ENCODE measurements at regions not wholly inside any gene's neighbourhood (a gene's known extent, or its start where the extent isn't known, plus 50 kb on each side); places are given as distances from the start of the nearest gene placed in this dataset.

DNA sequence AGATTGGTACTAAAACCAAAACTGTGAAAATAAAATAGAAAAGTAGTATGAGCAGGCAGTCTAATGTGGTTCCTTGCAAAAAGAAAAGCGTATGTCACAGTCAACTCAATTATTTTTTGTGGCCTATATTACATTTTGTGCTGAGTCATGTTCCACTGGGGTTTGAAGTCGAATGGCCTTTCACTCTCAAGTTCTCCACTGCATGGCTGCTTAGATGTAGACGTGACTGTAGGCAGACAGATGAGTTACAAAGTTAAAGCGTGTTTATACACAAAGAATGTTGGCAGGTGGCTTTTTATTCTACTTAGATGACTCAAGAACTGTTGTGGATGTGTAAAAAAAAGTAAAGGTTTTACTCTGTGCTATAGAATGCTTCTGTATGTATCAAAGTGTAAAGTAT, 133.9 kb downstream of the SLITRK6 start:
- DNase-seq (ENCODE audit: low read depth in 2 of 2), result no peak

- DNase-seq (ENCODE audit: low read depth in 2 of 2), result no peak
These were observed 135.4 kb downstream of the SLITRK6 start for GRCh38 chr13:85663856-85664255.

GRCh38 chr13:85662186-85662585, 137.0 kb downstream of the SLITRK6 start:
- DNase-seq (ENCODE audit: low read depth in 2 of 2), result no peak

DNA sequence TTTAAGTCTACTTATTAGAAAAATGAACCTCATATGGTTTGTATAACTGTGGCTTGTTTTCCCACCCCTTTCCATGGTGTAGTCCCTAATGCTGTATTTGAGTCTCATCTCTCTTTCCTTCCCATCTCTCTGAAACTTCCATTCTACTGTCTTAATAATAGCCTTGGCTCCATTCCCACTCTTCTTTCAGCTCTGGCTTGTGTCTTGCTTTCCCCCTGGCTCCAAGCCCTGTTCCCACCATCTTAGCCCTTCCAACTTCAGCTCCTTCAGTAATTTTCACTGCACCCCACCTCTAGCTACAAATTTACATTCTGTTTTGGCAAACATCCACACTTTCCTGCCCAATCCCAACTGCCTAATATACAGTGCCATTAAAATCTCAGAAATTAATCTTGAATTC, 137.5 kb downstream of the SLITRK6 start:
- DNase-seq (ENCODE audit: low read depth in 2 of 2), result no peak

GRCh38 chr13:85659493-85659892, 139.7 kb downstream of the SLITRK6 start:
- no peak for DNase-seq (ENCODE audit: low read depth in 2 of 2)

DNA sequence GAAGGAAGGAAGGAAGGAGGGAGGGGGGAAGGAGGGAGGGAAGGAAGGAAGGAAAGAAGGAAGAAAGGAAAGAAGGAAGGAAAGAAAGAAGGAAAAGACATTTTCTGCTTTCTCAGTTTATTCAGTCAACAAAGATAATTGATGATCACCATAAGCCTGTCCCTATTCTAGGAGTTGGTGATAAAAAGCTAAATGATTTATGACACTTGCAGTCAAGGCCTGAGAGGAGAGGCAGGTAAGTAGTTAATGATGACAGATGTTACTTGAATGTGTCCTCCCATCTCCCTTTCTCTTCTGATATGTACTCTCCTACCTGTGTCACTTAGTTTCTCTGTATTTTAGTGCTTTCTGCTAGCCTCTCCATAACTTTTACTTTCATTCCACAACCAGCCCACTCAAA, 141.3 kb downstream of the SLITRK6 start:
- no peak for DNase-seq (ENCODE audit: low read depth in 2 of 2)

GRCh38 chr13:85655040-85655439, 144.2 kb downstream of the SLITRK6 start:
- no peak for DNase-seq (ENCODE audit: low read depth in 2 of 2)

GRCh38 chr13:85654227-85654626, 145.0 kb downstream of the SLITRK6 start:
- no peak for DNase-seq (ENCODE audit: low read depth in 2 of 2)

- no peak for DNase-seq (ENCODE audit: low read depth in 2 of 2)
These were observed 145.5 kb downstream of the SLITRK6 start for GRCh38 chr13:85653681-85654080.

DNA sequence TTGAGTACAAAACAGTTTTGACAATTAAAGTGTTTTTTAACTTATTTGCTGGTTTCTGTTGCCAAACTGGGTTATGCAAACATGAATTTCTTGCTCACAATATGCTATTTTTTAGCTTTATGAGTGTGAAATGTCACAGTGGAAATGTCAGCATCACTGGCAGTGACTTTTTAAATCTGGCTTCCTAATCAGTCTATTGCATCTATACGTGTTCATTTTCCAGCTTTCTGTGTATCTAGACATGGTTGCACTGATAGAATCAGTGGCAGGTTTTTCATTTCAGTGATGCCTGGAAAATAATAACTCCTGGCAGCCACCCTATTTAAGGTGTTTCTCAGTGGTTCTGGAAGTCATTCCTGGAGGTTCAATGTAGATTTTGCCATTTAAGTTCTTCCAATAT, 146.7 kb downstream of the SLITRK6 start:
- no peak for DNase-seq (ENCODE audit: low read depth in 2 of 2)

- no peak for DNase-seq (ENCODE audit: low read depth in 2 of 2)
These were observed 147.8 kb downstream of the SLITRK6 start for GRCh38 chr13:85651440-85651839.

- no peak for DNase-seq (ENCODE audit: low read depth in 2 of 2)
These were observed 148.6 kb downstream of the SLITRK6 start for GRCh38 chr13:85650613-85651012.

- DNase-seq (ENCODE audit: low read depth in 2 of 2), result no peak
These were observed 158.5 kb downstream of the SLITRK6 start for GRCh38 chr13:85640727-85641126.

GRCh38 chr13:85638815-85639393, 160.3 kb downstream of the SLITRK6 start:
- no peak for DNase-seq (ENCODE audit: low read depth in 2 of 2)

GRCh38 chr13:85638265-85638664, 161.0 kb downstream of the SLITRK6 start:
- DNase-seq (ENCODE audit: low read depth in 2 of 2), result no peak

GRCh38 chr13:85632526-85633195, 166.6 kb downstream of the SLITRK6 start:
- DNase-seq (ENCODE audit: low read depth in 2 of 2), result no peak

- no peak for DNase-seq (ENCODE audit: low read depth in 2 of 2)
These were observed 167.4 kb downstream of the SLITRK6 start for GRCh38 chr13:85631801-85632200.

- DNase-seq (ENCODE audit: low read depth in 2 of 2), result no peak
These were observed 172.6 kb downstream of the SLITRK6 start for GRCh38 chr13:85626603-85627002.

DNA sequence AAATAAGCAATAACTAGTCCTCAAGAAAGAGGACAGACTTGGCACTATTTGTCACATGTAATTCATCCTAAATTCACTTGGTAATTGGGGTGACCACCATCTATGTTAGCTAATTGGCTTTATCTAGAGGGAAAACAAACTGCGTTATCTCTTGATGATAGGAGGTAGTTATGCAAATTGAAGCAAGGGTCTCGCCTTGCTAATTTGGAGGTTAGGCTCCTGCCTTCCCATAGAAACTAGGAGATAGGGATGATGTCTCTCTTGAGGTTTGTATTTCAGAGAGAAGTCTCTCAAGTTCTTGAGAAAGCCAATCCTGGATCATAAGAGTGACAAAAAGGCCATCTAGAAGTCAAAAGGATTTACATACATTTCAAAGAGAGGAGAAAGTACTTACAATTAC, 179.9 kb downstream of the SLITRK6 start:
- DNase-seq (ENCODE audit: low read depth in 2 of 2), result no peak

DNA sequence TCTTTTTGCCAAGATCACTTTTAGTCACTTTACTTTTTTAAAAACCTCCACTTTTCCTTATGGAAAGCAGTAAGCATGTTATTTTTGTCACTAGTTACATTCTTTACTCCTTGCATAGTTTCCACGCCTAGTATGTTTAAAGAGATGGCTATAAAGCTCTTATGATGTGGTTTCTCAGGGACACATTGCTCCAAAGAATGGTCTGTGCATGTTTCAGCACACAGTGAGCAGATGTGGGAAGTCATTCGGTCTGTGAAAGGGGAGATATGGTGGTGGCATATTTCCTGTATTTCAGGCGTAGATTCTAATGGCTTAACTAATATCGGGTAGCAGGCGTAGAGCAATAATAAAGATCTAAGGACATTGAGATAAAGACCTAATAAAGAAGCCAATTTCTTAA, 180.7 kb downstream of the SLITRK6 start:
- DNase-seq (ENCODE audit: low read depth in 2 of 2), result no peak

DNA sequence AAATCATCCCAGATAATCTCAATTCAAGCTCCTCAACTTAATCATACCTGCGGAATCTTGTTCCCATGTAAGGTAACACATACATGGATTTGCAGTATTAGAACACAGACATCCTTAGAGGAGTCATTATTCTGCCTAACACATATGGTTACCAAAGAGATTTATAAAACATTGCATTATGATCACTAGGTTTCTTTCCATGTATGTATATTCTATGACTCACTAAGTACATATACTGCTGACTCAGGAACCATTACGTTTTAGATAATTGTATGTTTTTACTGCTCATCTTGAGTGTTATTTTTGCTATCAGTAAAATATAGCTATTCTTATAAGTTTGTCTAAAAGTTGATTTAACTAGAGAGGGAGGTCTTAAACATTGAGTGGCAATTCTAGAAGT, 182.9 kb downstream of the SLITRK6 start:
- no peak for DNase-seq (ENCODE audit: low read depth in 2 of 2)

GRCh38 chr13:85615031-85615430, 184.2 kb downstream of the SLITRK6 start:
- no peak for DNase-seq (ENCODE audit: low read depth in 2 of 2)

- DNase-seq (ENCODE audit: low read depth in 2 of 2), result no peak
These were observed 189.2 kb downstream of the SLITRK6 start for GRCh38 chr13:85610024-85610423.

GRCh38 chr13:85608255-85608829, 190.9 kb downstream of the SLITRK6 start:
- DNase-seq (ENCODE audit: low read depth in 2 of 2), result no peak
